Keratinocyte (primary cell): ENCODE measurements at regions not wholly inside any gene's neighbourhood (a gene's known extent, or its start where the extent isn't known, plus 50 kb on each side); places are given as distances from the start of the nearest gene placed in this dataset.
"Not testable (repeated sequence)": the region's sequence is repeated elsewhere in the genome, so short reads cannot be mapped to it uniquely, and the experiment has no call there.

Experiments
- DNase-seq: peaks from one replicate; pipeline ENCODE4 v3.0.0-alpha.2; 2011; ENCODE audit warnings: low read depth, missing footprints, low spot score
- FAIRE-seq: peaks from 2 replicates; lab custom pipeline; 2011; peaks lifted over from hg19 to GRCh38; lab: Jason Lieb, UNC
- H2AFZ ChIP-seq: 2 replicates; pipeline ENCODE4 v1.6.0; 2012; ENCODE audit warnings: low read length, control low read depth, inconsistent platforms; ENCODE audit not compliant: control insufficient read depth
- H3K27ac ChIP-seq: 2 replicates; pipeline ENCODE4 v1.5.1; 2011; ENCODE audit warnings: low read length; ENCODE audit not compliant: control insufficient read depth, insufficient read depth
- H3K27me3 ChIP-seq: 3 replicates; pipeline ENCODE4 v1.6.0; 2011; ENCODE audit warnings: low read length; ENCODE audit not compliant: control insufficient read depth, insufficient read depth; ENCODE audit errors: extremely low read depth
- H3K36me3 ChIP-seq, 2 experiments: 2 replicates in 1 of 2; 3 replicates in 1 of 2; pipeline ENCODE4 v1.5.1; 2011; ENCODE audit warnings: low read length in 2 of 2, mild to moderate bottlenecking in 1 of 2; ENCODE audit not compliant: control insufficient read depth in 2 of 2, insufficient read depth in 2 of 2; ENCODE audit errors: extremely low read depth in 1 of 2
- H3K4me1 ChIP-seq: 3 replicates; pipeline ENCODE4 v1.5.1; 2011; ENCODE audit warnings: low read length; ENCODE audit not compliant: control insufficient read depth, insufficient read depth; ENCODE audit errors: extremely low read depth
- H3K4me2 ChIP-seq: 3 replicates; pipeline ENCODE4 v1.6.0; 2011; ENCODE audit warnings: low read depth, low read length; ENCODE audit not compliant: control insufficient read depth, insufficient read depth; ENCODE audit errors: extremely low read depth
- H3K4me3 ChIP-seq, 3 experiments: fragments of 200-600 bp in 1 of 3; sonication (generic) in 1 of 3; 2 replicates in 2 of 3; 3 replicates in 1 of 3; pipeline ENCODE4 v1.5.1; 2011 to 2016; ENCODE audit warnings: low read length in 3 of 3, mild to moderate bottlenecking in 3 of 3, control low read depth in 2 of 3, inconsistent platforms in 1 of 3, low read depth in 1 of 3, mixed read lengths in 1 of 3, mixed run types in 1 of 3, moderate library complexity in 1 of 3; ENCODE audit not compliant: control insufficient read depth in 2 of 3, insufficient read depth in 2 of 3; ENCODE audit errors: extremely low read depth in 1 of 3
- H3K79me2 ChIP-seq: 2 replicates; pipeline ENCODE4 v1.6.0; 2012; ENCODE audit warnings: low read length; ENCODE audit not compliant: control insufficient read depth, insufficient read depth
- H3K9ac ChIP-seq: 3 replicates; pipeline ENCODE4 v1.6.0; 2011; ENCODE audit warnings: low read length; ENCODE audit not compliant: control insufficient read depth, insufficient read depth; ENCODE audit errors: extremely low read depth
- H3K9me1 ChIP-seq: 3 replicates; pipeline ENCODE4 v1.6.0; 2011; ENCODE audit warnings: low read length; ENCODE audit not compliant: control insufficient read depth, insufficient read depth; ENCODE audit errors: extremely low read depth
- H3K9me3 ChIP-seq: 2 replicates; pipeline ENCODE4 v1.5.1; 2012; ENCODE audit warnings: low read depth, low read length; ENCODE audit not compliant: control insufficient read depth
- H4K20me1 ChIP-seq: 3 replicates; pipeline ENCODE4 v1.6.0; 2011; ENCODE audit warnings: low read length; ENCODE audit not compliant: control insufficient read depth, insufficient read depth; ENCODE audit errors: extremely low read depth
- CTCF ChIP-seq, 3 experiments: IDR thresholded peaks in 1 of 3; conservative IDR thresholded peaks in 1 of 3; optimal IDR thresholded peaks in 1 of 3; 2 replicates in 2 of 3; 3 replicates in 1 of 3; pipeline versions ENCODE3 to v1.5.1; 2011; ENCODE audit warnings: low read length in 3 of 3, mild to moderate bottlenecking in 3 of 3, moderate library complexity in 2 of 3, control low read depth in 1 of 3, inconsistent platforms in 1 of 3; ENCODE audit not compliant: insufficient read depth in 2 of 3; ENCODE audit errors: extremely low read depth in 1 of 3
- EZH2 ChIP-seq: IDR thresholded peaks from one replicate; pipeline ENCODE4 v1.6.1; 2012; ENCODE audit warnings: inconsistent platforms, mild to moderate bottlenecking, low read length, moderate library complexity
- dilution Hi-C: fragments of 300-500 bp; cut with MboI; formaldehyde crosslinking; loops from one replicate; pipeline ENCODE4 v1.7.0; 2020; ENCODE audit warnings: low sequenced_read_pairs; ENCODE audit not compliant: extremely low pct_ligation_motif_present

- Histone ChIP-seq H3K9me3 (no peaks in the 10 kb centered on the region), H4K20me1 (no peaks in the 10 kb centered on the region), H3K4me2 (no peak overlapping the region), H3K36me3 (no peaks in the 10 kb centered on the region), H3K79me2 (no peaks in the 10 kb centered on the region), H2AFZ (no peak overlapping the region), H3K9me1 (no peaks in the 10 kb centered on the region), H3K4me3 (no peak overlapping the region), H3K4me1 (peaks cover 5% of the 10 kb centered on the region), H3K9ac (no peak overlapping the region), H3K27ac (no peak overlapping the region), H3K27me3 (no peaks in the 10 kb centered on the region)
- TF ChIP-seq CTCF (optimal IDR thresholded peaks at IDR 0.05 in 1 of 3, IDR thresholded peaks at IDR 0.05 in 1 of 3, conservative IDR thresholded peaks at IDR 0.05 in 1 of 3; ENCODE audit: extremely low read depth in 1 of 3, insufficient read depth in 2 of 3, low read length in 3 of 3) (no peak), EZH2 (no peak)
- FAIRE-seq (no peak), DNase-seq (no peak)
- dilution Hi-C loops: no loop called here
These were observed 113.9 kb upstream of the CPM start for GRCh38 chr12:69046920-69047319.

GRCh38 chr12:69047990-69048389, 115.0 kb upstream of the CPM start:
- TF ChIP-seq EZH2 (no peak), CTCF (optimal IDR thresholded peaks at IDR 0.05 in 1 of 3, IDR thresholded peaks at IDR 0.05 in 1 of 3, conservative IDR thresholded peaks at IDR 0.05 in 1 of 3; ENCODE audit: extremely low read depth in 1 of 3, insufficient read depth in 2 of 3, low read length in 3 of 3) (no peak)
- FAIRE-seq (no peak), DNase-seq (no peak)

GRCh38 chr12:69049855-69050254, 116.9 kb upstream of the CPM start:
- H3K4me2 ChIP-seq, H3K9ac ChIP-seq, H3K27me3 ChIP-seq, H4K20me1 ChIP-seq, H3K36me3 ChIP-seq, H3K9me1 ChIP-seq, H3K9me3 ChIP-seq, FAIRE-seq, dilution Hi-C loops, H2AFZ ChIP-seq, H3K79me2 ChIP-seq, H3K4me3 ChIP-seq, H3K27ac ChIP-seq, DNase-seq: not testable (repeated sequence)
- H3K4me1 ChIP-seq: peaks cover 16% of the 10 kb centered on the region

More at GRCh38 chr12:69047990-69048389, 115.0 kb upstream of the CPM start:
- no peaks in the 10 kb centered on the region for H3K9me3 ChIP-seq
- no peak overlapping the region for H3K9ac ChIP-seq
- H2AFZ ChIP-seq: no peak overlapping the region
- H3K9me1 ChIP-seq: no peaks in the 10 kb centered on the region
- H4K20me1 ChIP-seq: no peaks in the 10 kb centered on the region
- peaks cover 13% of the 10 kb centered on the region for H3K4me1 ChIP-seq
- no peaks in the 10 kb centered on the region for H3K27me3 ChIP-seq
- H3K36me3 ChIP-seq: no peaks in the 10 kb centered on the region
- no peak overlapping the region for H3K4me2 ChIP-seq
- H3K27ac ChIP-seq: no peak overlapping the region
- no peak overlapping the region for H3K4me3 ChIP-seq
- dilution Hi-C loops: no loop called here
- no peaks in the 10 kb centered on the region for H3K79me2 ChIP-seq
